K562 (cell line): ENCODE measurements at regions not wholly inside any gene's neighbourhood (a gene's known extent, or its start where the extent isn't known, plus 50 kb on each side); places are given as distances from the start of the nearest gene placed in this dataset.

ENCODE experiments used
- C11orf30 ChIP-seq: fragments of 450-650 bp; IDR thresholded peaks from 2 replicates; pipeline ENCODE4 v1.6.1; 2016; ENCODE audit warnings: low read depth, mild to moderate bottlenecking
- ETV5 ChIP-seq: sonication (generic); formaldehyde crosslinking; IDR thresholded peaks from 2 replicates; pipeline ENCODE4 v1.4.0; 2020; ENCODE audit warnings: low read depth, mild to moderate bottlenecking, missing genetic modification reagents
- ILK ChIP-seq: fragments of 450-650 bp; IDR thresholded peaks from 2 replicates; pipeline ENCODE4 v1.6.1; 2016; ENCODE audit warnings: missing genetic modification characterization, low read depth, mild to moderate bottlenecking, missing compliant biosample characterization, moderate library complexity, borderline replicate concordance
- KDM2B ChIP-seq: fragments of 250-450 bp; sonication (Bioruptor Pico); IDR thresholded peaks from 2 replicates; pipeline ENCODE4 v1.8.0; 2021; ENCODE audit warnings: mild to moderate bottlenecking, moderate library complexity
- MXD1 ChIP-seq: fragments of 250-450 bp; sonication (Bioruptor Pico); IDR thresholded peaks from 2 replicates; pipeline ENCODE4 v1.8.0; 2021; ENCODE audit warnings: borderline replicate concordance, mild to moderate bottlenecking, moderate library complexity; ENCODE audit not compliant: poor library complexity, severe bottlenecking
- NBN ChIP-seq: fragments of 450-650 bp; IDR thresholded peaks from 2 replicates; pipeline ENCODE4 v1.6.1; 2016; ENCODE audit warnings: low read depth, mild to moderate bottlenecking
- RBM17 ChIP-seq: fragments of 200-400 bp; formaldehyde crosslinking; IDR thresholded peaks from 2 replicates; pipeline ENCODE4 v1.6.1; 2017; ENCODE audit warnings: low read depth, mild to moderate bottlenecking, low read length, borderline replicate concordance
- RBM25 ChIP-seq: fragments of 200-400 bp; formaldehyde crosslinking; IDR thresholded peaks from 2 replicates; pipeline ENCODE4 v1.6.1; 2018; ENCODE audit warnings: low read length, low read depth, moderate library complexity; ENCODE audit not compliant: severe bottlenecking
- SIX5 ChIP-seq, 2 experiments: IDR thresholded peaks; 2 replicates each; pipeline ENCODE4 v1.6.1; 2011; ENCODE audit warnings: low read length in 2 of 2, borderline replicate concordance in 1 of 2, low read depth in 1 of 2, mild to moderate bottlenecking in 1 of 2, moderate library complexity in 1 of 2; ENCODE audit not compliant: insufficient read depth in 1 of 2
- SPI1 ChIP-seq: IDR thresholded peaks from 2 replicates; pipeline ENCODE4 v1.6.1; 2011; ENCODE audit warnings: low read depth, low read length, control low read depth, borderline replicate concordance
- XRCC5 ChIP-seq: fragments of 200-400 bp; formaldehyde crosslinking; IDR thresholded peaks from 2 replicates; pipeline ENCODE4 v1.6.1; 2017; ENCODE audit warnings: low read depth, mild to moderate bottlenecking, low read length
- ZEB2 ChIP-seq: fragments of 450-650 bp; IDR thresholded peaks from 2 replicates; pipeline ENCODE4 v1.6.1; 2016
- ZFP36 ChIP-seq: fragments of 150-350 bp; IDR thresholded peaks from 2 replicates; pipeline ENCODE4 v1.6.1; 2018; ENCODE audit warnings: low read length, low read depth; ENCODE audit not compliant: partially characterized antibody
- ZHX1 ChIP-seq: fragments of 150-350 bp; conservative IDR thresholded peaks from 2 replicates; pipeline ENCODE4 v1.6.1; 2014; ENCODE audit warnings: low read length
- ZNF146 ChIP-seq: IDR thresholded peaks from one replicate; pipeline ENCODE4 v1.6.1; 2018; ENCODE audit warnings: missing compliant biosample characterization; ENCODE audit not compliant: unreplicated experiment
- ZNF707 ChIP-seq: fragments of 250-450 bp; sonication (Bioruptor Pico); conservative IDR thresholded peaks from 2 replicates; pipeline ENCODE4 v1.8.0; 2022; ENCODE audit warnings: inconsistent platforms, mild to moderate bottlenecking, moderate library complexity
- TF ChIP-seq, protein P1 (sequence below): fragments of 250-450 bp; sonication (Bioruptor Pico); IDR thresholded peaks from 2 replicates; pipeline ENCODE4 v1.4.0; 2020; ENCODE audit warnings: mild to moderate bottlenecking
- TF ChIP-seq, protein P2 (sequence below): fragments of 450-650 bp; IDR thresholded peaks from 2 replicates; pipeline ENCODE4 v1.6.1; 2017; ENCODE audit warnings: antibody characterized with exemption
- TF ChIP-seq, protein P3 (sequence below): sonication (generic); formaldehyde crosslinking; IDR thresholded peaks from 2 replicates; pipeline ENCODE4 v1.8.1; 2022; ENCODE audit warnings: missing genetic modification reagents

DNA sequence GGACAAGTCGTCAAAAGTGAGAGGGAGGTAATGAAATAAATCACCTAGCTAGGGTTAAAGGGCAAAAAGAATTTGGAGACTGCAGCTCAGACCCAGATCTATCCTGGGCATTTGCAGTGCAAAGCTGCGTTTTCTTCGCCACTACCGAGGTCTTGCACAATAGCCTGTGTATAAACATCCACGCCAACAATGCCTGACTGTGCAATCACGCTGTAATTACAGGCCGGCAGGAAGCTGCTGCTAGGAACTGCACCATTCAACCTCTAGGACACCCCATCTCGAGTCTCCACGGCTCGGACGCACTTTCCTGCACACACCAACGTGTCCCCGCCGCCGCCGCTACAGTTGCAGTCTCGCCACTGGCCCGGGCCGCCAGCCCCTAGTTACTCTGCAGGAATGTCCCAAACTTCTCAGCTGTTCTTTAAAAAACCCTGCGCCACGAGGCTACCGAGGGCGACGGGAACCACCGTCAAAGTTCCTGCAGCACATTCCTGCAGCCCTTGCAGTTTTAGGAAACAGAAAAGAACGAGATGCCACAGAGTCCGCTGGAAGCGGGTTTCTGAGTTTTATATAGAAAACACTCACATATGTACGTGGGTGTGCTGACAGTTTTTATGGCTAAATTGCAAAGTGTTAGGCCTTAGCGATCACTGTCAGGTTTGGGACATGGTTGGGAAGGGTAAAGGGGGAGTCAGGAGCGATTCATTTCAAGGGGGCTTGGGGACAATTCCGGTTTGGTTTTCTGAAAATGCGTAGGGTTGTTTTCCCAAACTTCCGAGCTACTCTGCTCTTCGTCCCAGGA lies 65.6 kb upstream of the PTGR2 start (continued):
- no peak for TF ChIP-seq ZNF707 (CRISPR knock-in tag)
- peak; percentile 83 for TF ChIP-seq ETV5 (CRISPR knock-in tag)
- no peak for TF ChIP-seq SIX5 (IDR thresholded peaks at IDR 0.05; ENCODE audit: borderline replicate concordance in 1 of 2, insufficient read depth in 1 of 2, low read depth in 1 of 2, low read length in 2 of 2)
- TF ChIP-seq XRCC5 = no peak
- TF ChIP-seq, protein P1, sequence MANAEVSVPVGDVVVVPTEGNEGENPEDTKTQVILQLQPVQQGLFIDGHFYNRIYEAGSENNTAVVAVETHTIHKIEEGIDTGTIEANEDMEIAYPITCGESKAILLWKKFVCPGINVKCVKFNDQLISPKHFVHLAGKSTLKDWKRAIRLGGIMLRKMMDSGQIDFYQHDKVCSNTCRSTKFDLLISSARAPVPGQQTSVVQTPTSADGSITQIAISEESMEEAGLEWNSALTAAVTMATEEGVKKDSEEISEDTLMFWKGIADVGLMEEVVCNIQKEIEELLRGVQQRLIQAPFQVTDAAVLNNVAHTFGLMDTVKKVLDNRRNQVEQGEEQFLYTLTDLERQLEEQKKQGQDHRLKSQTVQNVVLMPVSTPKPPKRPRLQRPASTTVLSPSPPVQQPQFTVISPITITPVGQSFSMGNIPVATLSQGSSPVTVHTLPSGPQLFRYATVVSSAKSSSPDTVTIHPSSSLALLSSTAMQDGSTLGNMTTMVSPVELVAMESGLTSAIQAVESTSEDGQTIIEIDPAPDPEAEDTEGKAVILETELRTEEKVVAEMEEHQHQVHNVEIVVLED (CRISPR knock-in tag) = no peak
- no peak for TF ChIP-seq ZHX1
- TF ChIP-seq RBM25 = no peak
- TF ChIP-seq ZEB2 = no peak
- TF ChIP-seq NBN = 0 out of 2 replicates have a peak, but pooled peaks have one; percentile 47
- TF ChIP-seq C11orf30 = peak; percentile 20; the same call in 1 of the 2 replicates
- TF ChIP-seq MXD1 (CRISPR knock-in tag) = no peak
- TF ChIP-seq ZNF146 (CRISPR knock-in tag) = no peak
- no peak for TF ChIP-seq KDM2B (CRISPR knock-in tag)
- TF ChIP-seq ZFP36 = no peak
- TF ChIP-seq RBM17 = no peak
- TF ChIP-seq, protein P2, sequence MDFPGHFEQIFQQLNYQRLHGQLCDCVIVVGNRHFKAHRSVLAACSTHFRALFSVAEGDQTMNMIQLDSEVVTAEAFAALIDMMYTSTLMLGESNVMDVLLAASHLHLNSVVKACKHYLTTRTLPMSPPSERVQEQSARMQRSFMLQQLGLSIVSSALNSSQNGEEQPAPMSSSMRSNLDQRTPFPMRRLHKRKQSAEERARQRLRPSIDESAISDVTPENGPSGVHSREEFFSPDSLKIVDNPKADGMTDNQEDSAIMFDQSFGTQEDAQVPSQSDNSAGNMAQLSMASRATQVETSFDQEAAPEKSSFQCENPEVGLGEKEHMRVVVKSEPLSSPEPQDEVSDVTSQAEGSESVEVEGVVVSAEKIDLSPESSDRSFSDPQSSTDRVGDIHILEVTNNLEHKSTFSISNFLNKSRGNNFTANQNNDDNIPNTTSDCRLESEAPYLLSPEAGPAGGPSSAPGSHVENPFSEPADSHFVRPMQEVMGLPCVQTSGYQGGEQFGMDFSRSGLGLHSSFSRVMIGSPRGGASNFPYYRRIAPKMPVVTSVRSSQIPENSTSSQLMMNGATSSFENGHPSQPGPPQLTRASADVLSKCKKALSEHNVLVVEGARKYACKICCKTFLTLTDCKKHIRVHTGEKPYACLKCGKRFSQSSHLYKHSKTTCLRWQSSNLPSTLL = no peak
- no peak for TF ChIP-seq ILK (tag)
- TF ChIP-seq SPI1 = no peak
- TF ChIP-seq, protein P3, sequence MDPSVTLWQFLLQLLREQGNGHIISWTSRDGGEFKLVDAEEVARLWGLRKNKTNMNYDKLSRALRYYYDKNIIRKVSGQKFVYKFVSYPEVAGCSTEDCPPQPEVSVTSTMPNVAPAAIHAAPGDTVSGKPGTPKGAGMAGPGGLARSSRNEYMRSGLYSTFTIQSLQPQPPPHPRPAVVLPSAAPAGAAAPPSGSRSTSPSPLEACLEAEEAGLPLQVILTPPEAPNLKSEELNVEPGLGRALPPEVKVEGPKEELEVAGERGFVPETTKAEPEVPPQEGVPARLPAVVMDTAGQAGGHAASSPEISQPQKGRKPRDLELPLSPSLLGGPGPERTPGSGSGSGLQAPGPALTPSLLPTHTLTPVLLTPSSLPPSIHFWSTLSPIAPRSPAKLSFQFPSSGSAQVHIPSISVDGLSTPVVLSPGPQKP = no peak
